Prostate gland (tissue), 2 donors: ENCODE measurements at regions not wholly inside any gene's neighbourhood (a gene's known extent, or its start where the extent isn't known, plus 50 kb on each side); places are given as distances from the start of the nearest gene placed in this dataset.

Source experiments
- DNase-seq: peaks from one replicate; pipeline ENCODE4 v3.0.0-alpha.2; 2019; ENCODE audit warnings: low spot score
- H3K27ac ChIP-seq, 2 donors: fragments of 200-600 bp; sonication (generic); 2 replicates each; pipeline ENCODE4 v1.5.1; 2017 to 2019
- H3K27me3 ChIP-seq: fragments of 200-600 bp; sonication (generic); replicated peaks from 2 replicates; pipeline ENCODE4 v1.5.1; 2019; ENCODE audit not compliant: insufficient read depth
- H3K36me3 ChIP-seq, 2 donors: fragments of 200-600 bp; sonication (generic); 1 replicate in 1 of 2; 2 replicates in 1 of 2; pipeline versions ENCODE4 v1.5.1 to v1.8.1; 2017 to 2019
- H3K4me1 ChIP-seq: fragments of 200-600 bp; sonication (generic); replicated peaks from 2 replicates; pipeline ENCODE4 v1.5.1; 2019
- H3K4me3 ChIP-seq, 2 donors: fragments of 200-600 bp; sonication (generic); 2 replicates each; pipeline ENCODE4 v1.5.1; 2017 to 2019
- H3K9me3 ChIP-seq: fragments of 200-600 bp; sonication (generic); 2 replicates; pipeline ENCODE4 v1.5.1; 2017
- CTCF ChIP-seq, 4 experiments: fragments of 200-600 bp in 2 of 4; fragments of 450-650 bp in 2 of 4; sonication (generic) in 2 of 4; IDR thresholded peaks; 1 replicate in 3 of 4; 2 replicates in 1 of 4; pipeline ENCODE4 v1.5.1; 2016 to 2019; ENCODE audit warnings: antibody characterized with exemption in 4 of 4, mild to moderate bottlenecking in 2 of 4, moderate library complexity in 2 of 4
- POLR2A ChIP-seq: fragments of 450-650 bp; IDR thresholded peaks from one replicate; pipeline ENCODE4 v1.6.1; 2016; ENCODE audit warnings: antibody characterized with exemption, mild to moderate bottlenecking
- POLR2AphosphoS5 ChIP-seq: sonication (generic); formaldehyde crosslinking; IDR thresholded peaks from one replicate; pipeline ENCODE4 v1.6.1; 2017; ENCODE audit warnings: antibody characterized with exemption
- WGBS: methylation state at CpG from one replicate; pipeline ENCODE4 v1.1.5; 2018; 5-methylcytosine and 5-hydroxymethylcytosine counted together
- intact Hi-C: fragments of 100-400 bp; cut with DNase I; formaldehyde crosslinking; loops from one replicate; pipeline ENCODE4 v1.14.2; 2022

GRCh38 chr17:14559264-14560119 lies 258.6 kb downstream of the HS3ST3B1 start:
- Histone ChIP-seq H3K27me3 (no peaks in the 10 kb centered on the region), H3K27ac (no peak overlapping the region), H3K4me1 (no peaks in the 10 kb centered on the region), H3K4me3 (no peak overlapping the region), H3K36me3 (no peaks in the 10 kb centered on the region), H3K9me3 (no peaks in the 10 kb centered on the region)
- TF ChIP-seq POLR2AphosphoS5, result no peak
- TF ChIP-seq CTCF (IDR thresholded peaks at IDR 0.05), result no peak
- TF ChIP-seq POLR2A, result no peak
- intact Hi-C loops, result no loop called here
- 41% methylated on average over 10 of the region's 10 CpGs for WGBS
- DNase-seq, result no peak

DNA sequence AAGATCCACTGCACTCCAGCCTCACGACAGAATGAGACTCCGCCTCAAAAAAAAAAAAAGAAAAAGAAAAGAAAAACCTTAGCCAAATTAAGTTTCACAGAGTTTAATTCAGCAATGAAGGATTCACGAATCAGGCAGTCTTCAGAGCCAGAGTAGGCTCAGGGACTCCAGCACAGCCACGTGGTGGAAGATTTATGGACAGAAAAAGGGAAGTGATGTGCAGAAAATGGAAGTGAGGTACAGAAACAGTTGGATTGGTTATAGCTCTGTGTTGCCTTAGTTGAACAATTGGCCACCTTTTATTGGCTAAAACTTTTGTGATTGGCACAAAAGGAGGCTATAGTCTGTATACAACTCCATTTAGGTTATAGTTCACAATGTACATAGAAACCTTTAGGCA lies 256.6 kb downstream of the HS3ST3B1 start:
- no peaks in the 10 kb centered on the region for H3K36me3 ChIP-seq
- no peak overlapping the region for H3K27ac ChIP-seq
- no peaks in the 10 kb centered on the region for H3K9me3 ChIP-seq
- no peak overlapping the region for H3K4me3 ChIP-seq
- WGBS, result 44% methylated on average over 4 of the region's 4 CpGs
- TF ChIP-seq POLR2A (no peak), CTCF (IDR thresholded peaks at IDR 0.05) (no peak), POLR2AphosphoS5 (no peak)
- no peaks in the 10 kb centered on the region for H3K27me3 ChIP-seq
- intact Hi-C loops, result no loop called here
- no peak for DNase-seq
- no peaks in the 10 kb centered on the region for H3K4me1 ChIP-seq

- no peak overlapping the region for H3K4me3 ChIP-seq
- TF ChIP-seq CTCF (IDR thresholded peaks at IDR 0.05) (no peak), POLR2AphosphoS5 (no peak), POLR2A (no peak)
- DNase-seq, result no peak
- H3K9me3 ChIP-seq, result no peaks in the 10 kb centered on the region
- H3K4me1 ChIP-seq, result no peaks in the 10 kb centered on the region
- 65% methylated on average over 2 of the region's 2 CpGs for WGBS
- H3K36me3 ChIP-seq, result no peaks in the 10 kb centered on the region
- no peak overlapping the region for H3K27ac ChIP-seq
- intact Hi-C loops, result no loop called here
- H3K27me3 ChIP-seq, result no peaks in the 10 kb centered on the region
Measured at GRCh38 chr17:14553847-14554246, 253.0 kb downstream of the HS3ST3B1 start.

DNA sequence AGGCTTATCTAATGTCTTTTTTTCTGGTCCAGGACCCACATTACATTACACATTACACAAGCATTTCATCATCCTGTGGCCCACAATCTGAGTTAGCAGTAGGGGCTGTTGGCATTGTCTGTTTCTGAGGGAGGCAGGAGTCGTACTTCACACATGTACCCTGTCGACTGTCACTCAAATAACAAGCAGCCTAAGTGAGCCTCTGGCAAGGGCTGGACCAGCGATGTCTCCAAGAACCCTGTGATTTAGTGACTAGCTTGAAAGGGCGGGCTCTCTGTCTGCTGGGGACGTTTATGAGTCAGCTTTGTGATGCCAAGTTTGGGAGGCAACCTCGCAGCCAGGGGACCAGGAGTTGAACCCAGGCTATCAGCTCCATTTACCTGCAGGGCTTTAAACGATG lies 251.4 kb downstream of the HS3ST3B1 start:
- Histone ChIP-seq H3K4me1 (no peaks in the 10 kb centered on the region), H3K36me3 (no peaks in the 10 kb centered on the region), H3K9me3 (no peaks in the 10 kb centered on the region), H3K4me3 (no peak overlapping the region), H3K27ac (no peak overlapping the region), H3K27me3 (no peaks in the 10 kb centered on the region)
- no peak for DNase-seq
- TF ChIP-seq CTCF (IDR thresholded peaks at IDR 0.05), result no peak
- TF ChIP-seq POLR2A, result no peak
- TF ChIP-seq POLR2AphosphoS5, result no peak
- 48% methylated on average over 7 of the region's 7 CpGs for WGBS
- intact Hi-C loops, result no loop called here

DNA sequence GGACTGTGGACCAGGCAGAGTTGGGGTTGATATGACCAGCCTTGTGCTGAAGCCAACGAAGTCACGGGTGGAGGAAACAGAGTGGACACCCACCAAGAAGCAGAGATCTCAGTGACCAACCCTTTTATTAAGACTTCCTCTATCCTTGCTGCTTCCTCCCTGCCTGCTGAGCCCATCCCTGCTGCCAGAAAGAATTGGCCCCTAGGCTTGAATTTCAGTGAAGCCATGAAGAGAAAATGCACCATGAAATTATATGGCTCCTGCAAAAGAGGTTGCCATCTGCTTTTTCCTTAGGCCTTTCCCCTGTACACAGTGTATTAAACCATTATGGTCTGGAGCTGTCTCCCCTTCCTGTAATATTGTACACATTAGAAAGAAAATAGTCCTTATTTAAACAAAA lies 246.7 kb downstream of the HS3ST3B1 start:
- no peak overlapping the region for H3K27ac ChIP-seq
- no peaks in the 10 kb centered on the region for H3K27me3 ChIP-seq
- intact Hi-C loops, result no loop called here
- no peak overlapping the region for H3K4me3 ChIP-seq
- H3K9me3 ChIP-seq, result no peaks in the 10 kb centered on the region
- H3K4me1 ChIP-seq, result no peaks in the 10 kb centered on the region
- H3K36me3 ChIP-seq, result no peaks in the 10 kb centered on the region
- DNase-seq, result no peak
- 96% methylated on average over 2 of the region's 2 CpGs for WGBS
- TF ChIP-seq CTCF (IDR thresholded peaks at IDR 0.05) (no peak), POLR2AphosphoS5 (no peak), POLR2A (no peak)
